ENCODE measurements at regions not wholly inside any gene's neighbourhood (a gene's known extent, or its start where the extent isn't known, plus 50 kb on each side); places are given as distances from the start of the nearest gene placed in this dataset. TPM values are rescaled to one million over a fixed set of nuclear protein-coding genes. Genes with fewer than 3 reads are reported as not detected.

- intact Hi-C loops (cut with DNase I), result no loop called here
- Histone ChIP-seq H3K27ac (no peak overlapping the region), H3K4me3 (no peak overlapping the region), H3K27me3 (no peaks in the 10 kb centered on the region), H3K4me1 (ENCODE audit: insufficient read depth) (no peaks in the 10 kb centered on the region), H3K9me3 (no peaks in the 10 kb centered on the region), H3K36me3 (no peaks in the 10 kb centered on the region)
- no peak for DNase-seq
- TF ChIP-seq POLR2A (IDR thresholded peaks at IDR 0.05) (no peak), EP300 (IDR thresholded peaks at IDR 0.05) (no peak)
Measured at GRCh38 chr5:22911019-22911418, 57.9 kb upstream of the CDH12 start.

GRCh38 chr5:22910523-22910922, 57.4 kb upstream of the CDH12 start:
- Histone ChIP-seq H3K9me3 (no peaks in the 10 kb centered on the region), H3K27me3 (no peaks in the 10 kb centered on the region), H3K4me1 (ENCODE audit: insufficient read depth) (no peaks in the 10 kb centered on the region), H3K4me3 (no peak overlapping the region), H3K27ac (no peak overlapping the region), H3K36me3 (no peaks in the 10 kb centered on the region)
- intact Hi-C loops (cut with DNase I), result no loop called here
- DNase-seq, result no peak
- TF ChIP-seq CTCF (IDR thresholded peaks at IDR 0.05) (no peak), EP300 (IDR thresholded peaks at IDR 0.05) (no peak), POLR2A (IDR thresholded peaks at IDR 0.05) (no peak)
- WGBS, 3 donors, result 19 to 41% (median 30%) methylated on average over 1 of the region's 1 CpG

GRCh38 chr5:22908586-22908985, 55.4 kb upstream of the CDH12 start:
- H3K9me3 ChIP-seq, result no peaks in the 10 kb centered on the region
- H3K4me3 ChIP-seq, result no peak overlapping the region
- no peak overlapping the region for H3K27ac ChIP-seq
- H3K27me3 ChIP-seq, result peaks cover 2% of the 10 kb centered on the region
- no peaks in the 10 kb centered on the region for H3K4me1 ChIP-seq (ENCODE audit: insufficient read depth)
- no peak for TF ChIP-seq EP300 (IDR thresholded peaks at IDR 0.05)
- no peak for TF ChIP-seq CTCF (IDR thresholded peaks at IDR 0.05)
- no peak for TF ChIP-seq POLR2A (IDR thresholded peaks at IDR 0.05)
- H3K36me3 ChIP-seq, result no peaks in the 10 kb centered on the region
- intact Hi-C loops (cut with DNase I), result no loop called here
- DNase-seq, result no peak

- no peaks in the 10 kb centered on the region for H3K4me1 ChIP-seq (ENCODE audit: insufficient read depth)
- intact Hi-C loops (cut with DNase I), result no loop called here
- H3K27me3 ChIP-seq, result peaks cover 2% of the 10 kb centered on the region
- no peak for TF ChIP-seq CTCF (IDR thresholded peaks at IDR 0.05)
- TF ChIP-seq POLR2A (IDR thresholded peaks at IDR 0.05), result no peak
- no peak for TF ChIP-seq EP300 (IDR thresholded peaks at IDR 0.05)
- H3K4me3 ChIP-seq, result no peak overlapping the region
- no peak overlapping the region for H3K27ac ChIP-seq
- no peaks in the 10 kb centered on the region for H3K9me3 ChIP-seq
- no peaks in the 10 kb centered on the region for H3K36me3 ChIP-seq
- 81 to 94% (median 83%) methylated on average over 1 of the region's 1 CpG for WGBS, 3 donors
- DNase-seq, result no peak
Measured at GRCh38 chr5:22908129-22908528, 55.0 kb upstream of the CDH12 start.

Small RNAs in the stretch of these regions (small RNA-seq; reads per million reads assigned to genes)
- gene RF00019, result not detected

All from ovary (tissue), 7 donors.